ENCODE measurements at regions not wholly inside any gene's neighbourhood (a gene's known extent, or its start where the extent isn't known, plus 50 kb on each side); places are given as distances from the start of the nearest gene placed in this dataset.

DNA sequence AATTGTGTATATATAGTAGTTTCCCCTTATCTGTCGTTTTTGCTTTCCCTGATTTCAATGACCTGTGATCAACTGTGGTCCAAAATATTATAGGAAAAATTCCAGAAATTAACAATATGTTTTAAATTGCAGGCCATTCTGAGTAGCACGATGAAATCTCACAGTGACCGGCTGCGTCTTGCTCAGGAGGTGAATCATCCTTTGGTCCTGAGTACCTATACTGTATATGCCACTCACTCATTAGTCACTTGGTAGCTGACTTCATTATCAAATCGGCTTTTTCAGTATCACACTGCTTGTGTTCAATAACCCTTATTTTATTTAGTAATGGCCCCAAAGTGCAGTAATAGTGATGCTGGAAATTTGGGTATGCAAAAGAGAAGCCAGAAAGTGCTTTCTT is 728.3 kb upstream of the EYS start:
- TF ChIP-seq TAF1 (IDR thresholded peaks at IDR 0.05; ENCODE audit: low read depth, low read length) (no peak), POLR2A (IDR thresholded peaks at IDR 0.05; ENCODE audit: low read depth, low read length) (no peak), POLR2AphosphoS5 (IDR thresholded peaks at IDR 0.05; ENCODE audit: low read depth, low read length) (no peak), PAX5 (IDR thresholded peaks at IDR 0.05; ENCODE audit: insufficient read depth, low read length, severe bottlenecking) (no peak), SPI1 (IDR thresholded peaks at IDR 0.05; ENCODE audit: low read depth, low read length) (no peak), POU2F2 (IDR thresholded peaks at IDR 0.05; ENCODE audit: low read depth, low read length) (no peak)

Data from GM12891 (cell line).